ENCODE measurements at regions not wholly inside any gene's neighbourhood (a gene's known extent, or its start where the extent isn't known, plus 50 kb on each side); places are given as distances from the start of the nearest gene placed in this dataset.

DNA sequence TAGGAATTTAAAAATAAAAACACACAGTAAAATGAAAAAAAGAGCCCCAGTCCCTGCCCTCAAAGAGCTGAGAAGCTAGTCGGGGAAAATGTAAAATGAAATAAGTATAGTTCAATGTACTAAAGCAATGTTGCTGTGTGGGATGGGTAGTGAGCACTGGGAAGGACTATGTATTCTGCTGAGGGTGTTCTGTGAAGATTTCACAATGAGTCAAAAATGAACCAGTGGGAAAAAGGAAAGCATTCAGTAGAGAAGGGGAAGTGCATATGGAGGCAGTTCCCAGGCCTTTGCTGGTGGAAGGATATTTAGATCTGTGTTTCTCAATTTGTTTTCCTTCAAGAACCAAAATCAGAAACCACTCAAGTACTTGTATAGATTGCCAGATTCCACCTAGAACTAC lies 1094.7 kb upstream of the KLHL29 start:
- DNase-seq (ENCODE audit: low read depth, low spot score) = no peak
- H3K9ac ChIP-seq (ENCODE audit: insufficient read length, low read depth) = no peak overlapping the region
- no peak for TF ChIP-seq SUZ12 (IDR thresholded peaks at IDR 0.05; ENCODE audit: extremely low read depth, insufficient read depth, insufficient read length)
- H3K4me3 ChIP-seq (ENCODE audit: insufficient read length, low read depth) = no peak overlapping the region
- H3K9me3 ChIP-seq (ENCODE audit: insufficient read depth, low read length) = no peaks in the 10 kb centered on the region
- H3K27me3 ChIP-seq (ENCODE audit: insufficient read depth, insufficient read length) = no peaks in the 10 kb centered on the region
- H3K36me3 ChIP-seq (ENCODE audit: insufficient read depth, insufficient read length, low read length) = no peaks in the 10 kb centered on the region
- no peaks in the 10 kb centered on the region for H3K4me1 ChIP-seq (ENCODE audit: insufficient read depth, insufficient read length)

GRCh38 chr2:22290909-22291473 lies 1094.0 kb upstream of the KLHL29 start:
- TF ChIP-seq ZNF274 (IDR thresholded peaks at IDR 0.05; ENCODE audit: low read depth, low read length) (no peak), YY1 (IDR thresholded peaks at IDR 0.05; ENCODE audit: insufficient read depth, insufficient read length) (no peak), SUZ12 (IDR thresholded peaks at IDR 0.05; ENCODE audit: extremely low read depth, insufficient read depth, insufficient read length) (no peak)

DNA sequence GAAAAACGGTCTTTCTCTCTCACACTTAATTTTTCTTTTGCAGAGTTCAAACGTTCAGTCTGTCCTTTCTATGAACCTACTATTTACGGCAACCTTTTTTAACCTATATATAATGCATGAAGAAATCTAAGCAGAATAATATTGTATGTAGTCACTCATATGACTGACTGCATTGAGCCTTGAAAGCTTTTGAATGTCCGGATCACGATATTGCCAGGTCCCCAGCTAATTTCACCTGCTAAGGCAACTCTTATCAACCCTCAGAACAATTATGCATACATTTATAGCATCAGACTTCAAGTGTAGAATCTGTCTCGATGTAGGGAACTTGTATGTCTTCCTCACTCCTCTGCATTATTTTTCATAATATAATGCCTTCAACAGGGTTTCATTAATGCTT lies 1083.8 kb upstream of the KLHL29 start:
- no peak overlapping the region for H3K9ac ChIP-seq (ENCODE audit: insufficient read length, low read depth)
- H3K4me1 ChIP-seq (ENCODE audit: insufficient read depth, insufficient read length) = no peaks in the 10 kb centered on the region
- TF ChIP-seq YY1 (IDR thresholded peaks at IDR 0.05; ENCODE audit: insufficient read depth, insufficient read length) (no peak), SUZ12 (IDR thresholded peaks at IDR 0.05; ENCODE audit: extremely low read depth, insufficient read depth, insufficient read length) (no peak), ZNF274 (IDR thresholded peaks at IDR 0.05; ENCODE audit: low read depth, low read length) (no peak)
- no peaks in the 10 kb centered on the region for H3K36me3 ChIP-seq (ENCODE audit: insufficient read depth, insufficient read length, low read length)
- H3K9me3 ChIP-seq (ENCODE audit: insufficient read depth, low read length) = no peaks in the 10 kb centered on the region
- no peak for DNase-seq (ENCODE audit: low read depth, low spot score)
- no peak overlapping the region for H3K4me3 ChIP-seq (ENCODE audit: insufficient read length, low read depth)
- H3K27me3 ChIP-seq (ENCODE audit: insufficient read depth, insufficient read length) = no peaks in the 10 kb centered on the region

More at GRCh38 chr2:22290909-22291473, 1094.0 kb upstream of the KLHL29 start:
- H3K4me1 ChIP-seq (ENCODE audit: insufficient read depth, insufficient read length) = no peaks in the 10 kb centered on the region
- no peak overlapping the region for H3K4me3 ChIP-seq (ENCODE audit: insufficient read length, low read depth)
- no peak overlapping the region for H3K9ac ChIP-seq (ENCODE audit: insufficient read length, low read depth)
- no peaks in the 10 kb centered on the region for H3K27me3 ChIP-seq (ENCODE audit: insufficient read depth, insufficient read length)
- no peak for DNase-seq (ENCODE audit: low read depth, low spot score)
- H3K36me3 ChIP-seq (ENCODE audit: insufficient read depth, insufficient read length, low read length) = no peaks in the 10 kb centered on the region
- no peaks in the 10 kb centered on the region for H3K9me3 ChIP-seq (ENCODE audit: insufficient read depth, low read length)

DNA sequence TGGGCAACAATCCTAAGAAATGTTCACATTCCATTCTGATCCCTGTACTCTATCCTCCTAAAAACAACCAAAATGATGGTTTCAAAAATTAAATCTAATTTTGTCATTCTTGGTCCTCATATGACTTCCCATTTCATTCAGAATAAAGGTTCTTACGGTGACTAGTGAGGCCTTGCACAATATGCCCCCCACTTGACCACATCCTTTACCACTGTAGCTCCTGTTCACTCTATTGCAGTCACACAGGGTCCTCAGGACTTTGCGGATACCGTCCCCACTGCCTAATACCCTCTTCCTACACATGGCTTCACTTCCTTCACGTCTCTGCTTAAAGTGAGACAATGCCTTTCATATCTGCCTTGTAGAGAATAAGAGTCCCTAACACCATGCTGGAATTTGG lies 1058.7 kb upstream of the KLHL29 start:
- Histone ChIP-seq H3K36me3 (ENCODE audit: insufficient read depth, insufficient read length, low read length) (no peaks in the 10 kb centered on the region), H3K9me3 (ENCODE audit: insufficient read depth, low read length) (no peaks in the 10 kb centered on the region), H3K9ac (ENCODE audit: insufficient read length, low read depth) (no peak overlapping the region), H3K4me3 (ENCODE audit: insufficient read length, low read depth) (no peak overlapping the region), H3K27me3 (ENCODE audit: insufficient read depth, insufficient read length) (no peaks in the 10 kb centered on the region), H3K4me1 (ENCODE audit: insufficient read depth, insufficient read length) (no peaks in the 10 kb centered on the region)
- no peak for TF ChIP-seq ZNF274 (IDR thresholded peaks at IDR 0.05; ENCODE audit: low read depth, low read length)
- TF ChIP-seq YY1 (IDR thresholded peaks at IDR 0.05; ENCODE audit: insufficient read depth, insufficient read length) = no peak
- no peak for TF ChIP-seq SUZ12 (IDR thresholded peaks at IDR 0.05; ENCODE audit: extremely low read depth, insufficient read depth, insufficient read length)
- no peak for DNase-seq (ENCODE audit: low read depth, low spot score)

DNA sequence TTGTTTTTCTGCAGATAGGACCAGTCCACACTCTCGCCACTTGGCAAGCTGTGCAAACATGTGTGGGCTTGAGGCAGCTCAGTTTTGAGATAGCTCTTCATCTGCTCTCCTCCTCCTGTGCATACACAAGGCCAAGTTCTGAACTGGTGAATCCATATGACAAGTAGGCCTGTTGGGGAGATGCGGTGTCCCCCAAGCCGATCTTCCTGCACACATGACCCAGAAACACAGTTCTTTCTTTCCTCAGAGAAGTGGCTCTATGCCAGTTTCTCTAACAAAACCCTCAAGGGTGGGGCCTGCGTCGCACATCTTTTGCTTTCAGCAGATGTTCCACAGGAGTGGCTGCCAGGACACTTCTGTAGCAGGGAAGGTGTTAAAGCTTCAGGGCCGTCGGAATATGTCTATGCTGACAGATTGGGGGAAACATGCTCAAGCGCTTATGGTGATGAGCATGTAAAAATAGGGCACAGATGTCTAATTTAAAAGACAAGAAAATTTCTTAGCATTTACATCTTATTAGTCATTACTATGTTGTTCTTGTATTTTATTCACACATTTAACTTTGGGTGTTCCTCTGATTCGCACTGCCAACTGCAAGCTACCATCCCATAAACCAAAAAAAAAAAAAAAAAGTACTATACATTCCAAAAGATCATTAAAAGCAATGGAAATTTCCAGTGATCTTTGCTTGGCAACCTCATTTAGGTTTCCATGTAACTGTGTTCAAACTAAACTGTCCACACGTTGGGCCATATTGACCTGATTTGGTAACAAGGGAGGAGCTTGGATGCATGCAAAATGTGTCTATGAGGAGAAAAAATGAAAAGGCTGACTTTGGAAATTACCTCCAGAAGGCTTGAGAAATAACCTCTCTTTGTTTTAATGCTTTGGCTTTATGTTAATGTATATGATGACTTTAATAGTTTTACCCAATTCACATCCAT lies 1055.5 kb upstream of the KLHL29 start:
- DNase-seq (ENCODE audit: low read depth, low spot score) = no peak
- Histone ChIP-seq H3K27me3 (ENCODE audit: insufficient read depth, insufficient read length) (no peaks in the 10 kb centered on the region), H3K9me3 (ENCODE audit: insufficient read depth, low read length) (no peaks in the 10 kb centered on the region), H3K9ac (ENCODE audit: insufficient read length, low read depth) (no peak overlapping the region), H3K36me3 (ENCODE audit: insufficient read depth, insufficient read length, low read length) (no peaks in the 10 kb centered on the region), H3K4me1 (ENCODE audit: insufficient read depth, insufficient read length) (no peaks in the 10 kb centered on the region), H3K4me3 (ENCODE audit: insufficient read length, low read depth) (no peak overlapping the region)
- TF ChIP-seq ZNF274 (IDR thresholded peaks at IDR 0.05; ENCODE audit: low read depth, low read length) (no peak), SUZ12 (IDR thresholded peaks at IDR 0.05; ENCODE audit: extremely low read depth, insufficient read depth, insufficient read length) (no peak), YY1 (IDR thresholded peaks at IDR 0.05; ENCODE audit: insufficient read depth, insufficient read length) (no peak)

DNA sequence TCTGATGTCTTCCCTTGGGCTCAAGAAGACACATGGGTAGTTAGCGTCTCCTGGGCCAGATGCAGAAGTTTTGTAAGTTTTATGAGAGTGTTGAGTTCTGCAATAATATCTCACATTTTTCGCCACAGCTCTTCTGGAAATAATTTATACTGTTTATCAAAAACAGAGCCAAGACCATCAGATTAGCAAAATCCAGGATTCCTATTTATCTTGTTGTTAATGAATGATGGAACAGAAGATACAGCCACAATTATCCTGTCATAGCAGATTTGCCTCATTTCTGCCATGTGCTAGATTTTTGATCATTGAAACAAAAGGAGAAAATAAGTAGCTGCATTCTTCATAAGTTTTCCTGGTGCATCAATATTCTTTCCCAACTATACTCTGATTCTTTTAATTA lies 1048.6 kb upstream of the KLHL29 start:
- H3K9ac ChIP-seq (ENCODE audit: insufficient read length, low read depth) = no peak overlapping the region
- no peaks in the 10 kb centered on the region for H3K9me3 ChIP-seq (ENCODE audit: insufficient read depth, low read length)
- H3K4me3 ChIP-seq (ENCODE audit: insufficient read length, low read depth) = no peak overlapping the region
- DNase-seq (ENCODE audit: low read depth, low spot score) = no peak
- no peaks in the 10 kb centered on the region for H3K4me1 ChIP-seq (ENCODE audit: insufficient read depth, insufficient read length)
- H3K36me3 ChIP-seq (ENCODE audit: insufficient read depth, insufficient read length, low read length) = no peaks in the 10 kb centered on the region
- no peaks in the 10 kb centered on the region for H3K27me3 ChIP-seq (ENCODE audit: insufficient read depth, insufficient read length)
- TF ChIP-seq YY1 (IDR thresholded peaks at IDR 0.05; ENCODE audit: insufficient read depth, insufficient read length) (no peak), SUZ12 (IDR thresholded peaks at IDR 0.05; ENCODE audit: extremely low read depth, insufficient read depth, insufficient read length) (no peak), ZNF274 (IDR thresholded peaks at IDR 0.05; ENCODE audit: low read depth, low read length) (no peak)

DNA sequence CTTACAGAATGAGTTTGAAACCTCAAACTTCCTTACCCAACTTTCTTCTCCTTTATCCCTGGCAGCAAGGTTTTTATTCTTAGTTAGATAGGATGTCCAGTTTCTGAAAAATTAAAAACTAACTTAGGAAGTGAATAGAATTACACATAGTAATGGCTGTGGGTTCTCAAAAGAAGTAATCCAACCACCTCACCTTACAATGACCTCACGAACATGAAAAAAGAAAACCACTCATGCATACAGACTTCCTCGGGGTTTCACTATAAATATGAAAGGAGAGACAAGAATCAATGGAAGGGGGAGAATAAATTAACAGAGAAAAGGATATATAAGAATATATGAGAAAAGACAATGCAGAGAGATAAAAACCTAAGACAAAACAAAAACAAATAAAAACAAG lies 1044.3 kb upstream of the KLHL29 start:
- Histone ChIP-seq H3K4me3 (ENCODE audit: insufficient read length, low read depth) (no peak overlapping the region), H3K4me1 (ENCODE audit: insufficient read depth, insufficient read length) (no peaks in the 10 kb centered on the region), H3K9ac (ENCODE audit: insufficient read length, low read depth) (no peak overlapping the region), H3K27me3 (ENCODE audit: insufficient read depth, insufficient read length) (no peaks in the 10 kb centered on the region), H3K9me3 (ENCODE audit: insufficient read depth, low read length) (no peaks in the 10 kb centered on the region), H3K36me3 (ENCODE audit: insufficient read depth, insufficient read length, low read length) (no peaks in the 10 kb centered on the region)
- TF ChIP-seq YY1 (IDR thresholded peaks at IDR 0.05; ENCODE audit: insufficient read depth, insufficient read length) (no peak), SUZ12 (IDR thresholded peaks at IDR 0.05; ENCODE audit: extremely low read depth, insufficient read depth, insufficient read length) (no peak), ZNF274 (IDR thresholded peaks at IDR 0.05; ENCODE audit: low read depth, low read length) (no peak)
- DNase-seq (ENCODE audit: low read depth, low spot score) = no peak
